ENCODE measurements at regions not wholly inside any gene's neighbourhood (a gene's known extent, or its start where the extent isn't known, plus 50 kb on each side); places are given as distances from the start of the nearest gene placed in this dataset.

- POLR2A ChIA-PET, result no interaction called here
- TF ChIP-seq CTCF (IDR thresholded peaks at IDR 0.05; ENCODE audit: insufficient read depth, low read length, missing control alignments), result no peak
- no peak for DNase-seq (ENCODE audit: low read depth, low spot score)
- no peak overlapping the region for H3K4me3 ChIP-seq (ENCODE audit: low read depth, low read length)
- CTCF ChIA-PET, result no interaction called here
These were observed 54.5 kb upstream of the DCBLD2 start for GRCh38 chr3:98956008-98956407.

- POLR2A ChIA-PET, result interaction anchor here (1.2 kb wide), 1 partner anchor 10 kb away, joined by 4 read pairs; no protein-coding TSS in a partner anchor
- DNase-seq (ENCODE audit: low read depth, low spot score), result no peak
These were observed 53.5 kb upstream of the DCBLD2 start for GRCh38 chr3:98954791-98955604.

GRCh38 chr3:98954242-98954641, 52.7 kb upstream of the DCBLD2 start:
- CTCF ChIA-PET, result interaction anchor here (1.0 to 4.2 kb wide), 2 partner anchors 34 to 137 kb away, joined by 3 to 15 read pairs; no protein-coding TSS in a partner anchor
- DNase-seq (ENCODE audit: low read depth, low spot score), result peak; percentile 14
- no peak for TF ChIP-seq CTCF (IDR thresholded peaks at IDR 0.05; ENCODE audit: insufficient read depth, low read length, missing control alignments)
- H3K4me3 ChIP-seq (ENCODE audit: low read depth, low read length), result no peak overlapping the region
- POLR2A ChIA-PET, result interaction anchor here (1.2 kb wide), 1 partner anchor 9 kb away, joined by 4 read pairs; no protein-coding TSS in a partner anchor

More at GRCh38 chr3:98954791-98955604, 53.5 kb upstream of the DCBLD2 start:
- CTCF ChIA-PET, result interaction anchor here (1.0 to 4.2 kb wide), 2 partner anchors 34 to 138 kb away, joined by 3 to 15 read pairs; no protein-coding TSS in a partner anchor
- no peak for TF ChIP-seq CTCF (IDR thresholded peaks at IDR 0.05; ENCODE audit: insufficient read depth, low read length, missing control alignments)
- H3K4me3 ChIP-seq (ENCODE audit: low read depth, low read length), result no peak overlapping the region

GRCh38 chr3:98952404-98952803, 50.9 kb upstream of the DCBLD2 start:
- no peak overlapping the region for H3K4me3 ChIP-seq (ENCODE audit: low read depth, low read length)
- POLR2A ChIA-PET, result no interaction called here
- CTCF ChIA-PET, result interaction anchor here (0.6 to 4.2 kb wide), 4 partner anchors 9 to 136 kb away, joined by 3 to 15 read pairs (median 4); no protein-coding TSS in a partner anchor
- no peak for TF ChIP-seq CTCF (IDR thresholded peaks at IDR 0.05; ENCODE audit: insufficient read depth, low read length, missing control alignments)
- no peak for DNase-seq (ENCODE audit: low read depth, low spot score)

All from AG04449 (cell line).